ENCODE measurements at regions not wholly inside any gene's neighbourhood (a gene's known extent, or its start where the extent isn't known, plus 50 kb on each side); places are given as distances from the start of the nearest gene placed in this dataset.
A peak's percentile ranks its signal among the peaks of the same experiment; 100 is the strongest.
"Not testable (repeated sequence)": the region's sequence is repeated elsewhere in the genome, so short reads cannot be mapped to it uniquely, and the experiment has no call there.

DNA sequence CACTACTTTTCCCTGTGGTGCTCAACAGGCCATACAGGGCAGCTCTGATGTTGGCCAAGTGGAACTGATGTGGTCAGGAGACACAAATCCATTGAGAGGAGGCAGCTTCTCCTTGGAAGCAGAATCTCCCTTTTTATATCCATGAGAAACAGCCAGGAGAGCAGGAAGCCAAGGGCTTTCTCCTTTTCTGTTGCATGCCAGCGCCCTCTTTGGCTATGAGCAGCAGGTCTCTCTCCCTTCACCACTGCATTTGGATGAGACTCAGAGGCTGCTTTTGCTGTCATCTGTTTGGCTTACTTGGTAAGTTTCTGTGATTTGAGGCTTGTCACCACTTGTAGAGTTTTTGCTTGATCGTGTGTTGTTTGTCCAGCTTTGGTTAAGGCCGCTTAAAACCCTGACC is 202.2 kb upstream of the PLGLB1 start:
- not testable (repeated sequence) for DNase-seq

DNA sequence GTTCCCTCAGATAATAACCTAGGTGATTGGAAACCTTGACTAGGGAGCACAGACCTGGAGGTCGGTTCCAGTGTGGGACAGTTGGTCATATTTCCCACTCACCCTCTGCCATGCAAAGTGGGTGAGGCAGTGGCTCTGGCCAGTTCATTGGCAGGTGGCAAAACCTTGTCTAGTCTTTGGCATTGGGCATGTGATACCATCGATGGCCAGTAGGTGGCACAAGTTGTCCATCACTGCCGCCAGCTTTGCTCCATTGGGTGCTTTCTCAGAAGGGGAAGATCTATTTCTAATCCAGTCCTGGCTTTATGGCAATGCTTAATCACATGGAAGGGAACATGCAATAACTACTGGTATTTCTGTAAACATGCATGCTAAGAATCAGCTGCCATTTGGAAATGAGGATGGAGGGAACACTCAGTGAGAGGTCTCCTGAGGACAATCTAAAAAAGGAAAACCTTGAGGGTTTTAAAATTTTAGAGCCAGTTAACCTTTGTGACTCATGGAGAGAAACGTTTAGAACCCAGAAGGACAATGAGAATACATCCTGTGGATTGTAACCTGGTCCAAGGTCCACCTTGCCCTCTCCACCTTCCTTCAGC is 207.5 kb upstream of the PLGLB1 start:
- H2BK12ac ChIP-seq (ENCODE audit: low read length in 2 of 2); H3K79me1 ChIP-seq (replicated peaks; ENCODE audit: low read length, poor library complexity, severe bottlenecking); H4K91ac ChIP-seq (ENCODE audit: low read length); H3K27ac ChIP-seq (ENCODE audit: low read length, poor library complexity, severe bottlenecking); H2BK120ac ChIP-seq (ENCODE audit: low read depth, low read length); H2AFZ ChIP-seq (ENCODE audit: low read depth, low read length); H3K9me3 ChIP-seq (ENCODE audit: control insufficient read depth, low read length); H3K36me3 ChIP-seq (ENCODE audit: control insufficient read depth in 1 of 2, insufficient read depth in 2 of 2, low read depth in 1 of 2, low read length in 2 of 2); H3K27me3 ChIP-seq (ENCODE audit: control insufficient read depth in 1 of 2, insufficient read depth in 1 of 2, low read length in 2 of 2); H3K4ac ChIP-seq (ENCODE audit: low read depth in 1 of 2, low read length in 2 of 2); H3K18ac ChIP-seq (ENCODE audit: low read depth in 1 of 2, low read length in 2 of 2); H3K4me1 ChIP-seq (ENCODE audit: control insufficient read depth, insufficient read depth, low read depth, low read length); H2AK5ac ChIP-seq (ENCODE audit: low read length, severe bottlenecking); H2BK5ac ChIP-seq (ENCODE audit: low read depth, low read length, poor library complexity, severe bottlenecking); H3K4me2 ChIP-seq (ENCODE audit: low read length, poor library complexity, severe bottlenecking); H4K8ac ChIP-seq (ENCODE audit: low read length); H3K9ac ChIP-seq (ENCODE audit: low read length); H3K23ac ChIP-seq (ENCODE audit: low read length in 2 of 2); H2BK15ac ChIP-seq (ENCODE audit: low read depth, poor library complexity, severe bottlenecking); H3K4me3 ChIP-seq (ENCODE audit: insufficient read depth in 1 of 2, low read depth in 1 of 2, low read length in 2 of 2); H3K14ac ChIP-seq (ENCODE audit: low read length in 2 of 2): not testable (repeated sequence)
- 0% methylated on average over 1 of the region's 4 CpGs for WGBS
- peak; percentile 54 for DNase-seq

More for the DNA sequence above, 202.2 kb upstream of the PLGLB1 start:
- not testable (repeated sequence) for H3K79me1 ChIP-seq (replicated peaks; ENCODE audit: low read length, poor library complexity, severe bottlenecking); H3K9ac ChIP-seq (ENCODE audit: low read length); H3K27ac ChIP-seq (ENCODE audit: low read length, poor library complexity, severe bottlenecking); H4K8ac ChIP-seq (ENCODE audit: low read length); H3K14ac ChIP-seq (ENCODE audit: low read length in 2 of 2); H3K23ac ChIP-seq (ENCODE audit: low read length in 2 of 2); H2BK12ac ChIP-seq (ENCODE audit: low read length in 2 of 2); H3K4me2 ChIP-seq (ENCODE audit: low read length, poor library complexity, severe bottlenecking); H2BK120ac ChIP-seq (ENCODE audit: low read depth, low read length); H2BK15ac ChIP-seq (ENCODE audit: low read depth, poor library complexity, severe bottlenecking); H3K4me1 ChIP-seq (ENCODE audit: control insufficient read depth, insufficient read depth, low read depth, low read length); H3K18ac ChIP-seq (ENCODE audit: low read depth in 1 of 2, low read length in 2 of 2); H4K91ac ChIP-seq (ENCODE audit: low read length); H3K4me3 ChIP-seq (ENCODE audit: insufficient read depth in 1 of 2, low read depth in 1 of 2, low read length in 2 of 2); H3K27me3 ChIP-seq (ENCODE audit: control insufficient read depth in 1 of 2, insufficient read depth in 1 of 2, low read length in 2 of 2); H3K9me3 ChIP-seq (ENCODE audit: control insufficient read depth, low read length); H3K4ac ChIP-seq (ENCODE audit: low read depth in 1 of 2, low read length in 2 of 2); H2AFZ ChIP-seq (ENCODE audit: low read depth, low read length); H2AK5ac ChIP-seq (ENCODE audit: low read length, severe bottlenecking); H2BK5ac ChIP-seq (ENCODE audit: low read depth, low read length, poor library complexity, severe bottlenecking); H3K36me3 ChIP-seq (ENCODE audit: control insufficient read depth in 1 of 2, insufficient read depth in 2 of 2, low read depth in 1 of 2, low read length in 2 of 2)
- WGBS = 69% methylated on average over 2 of the region's 3 CpGs

DNA sequence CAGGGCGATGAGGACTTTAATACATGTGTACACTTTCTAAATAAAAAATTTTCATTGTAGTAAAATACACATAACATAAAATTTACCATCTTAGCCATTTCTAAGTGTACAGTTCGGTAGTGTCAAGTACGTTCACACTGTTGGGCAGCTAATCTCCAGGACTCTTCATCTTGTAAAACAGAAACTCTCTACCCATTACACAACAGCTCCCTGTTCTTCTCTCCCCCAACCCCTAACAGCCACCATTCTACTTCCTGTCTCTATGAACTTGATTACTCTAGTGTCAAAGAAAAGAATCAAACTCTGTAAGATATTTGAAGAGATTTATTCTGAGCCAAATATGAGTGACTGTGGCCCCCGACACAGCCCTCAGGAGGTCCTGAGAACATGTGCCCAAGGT is 208.3 kb upstream of the PLGLB1 start:
- not testable (repeated sequence) for H2AFZ ChIP-seq (ENCODE audit: low read depth, low read length); H2BK120ac ChIP-seq (ENCODE audit: low read depth, low read length); H3K27ac ChIP-seq (ENCODE audit: low read length, poor library complexity, severe bottlenecking); H3K9me3 ChIP-seq (ENCODE audit: control insufficient read depth, low read length); DNase-seq; H3K14ac ChIP-seq (ENCODE audit: low read length in 2 of 2); H3K4me3 ChIP-seq (ENCODE audit: insufficient read depth in 1 of 2, low read depth in 1 of 2, low read length in 2 of 2); H3K9ac ChIP-seq (ENCODE audit: low read length); H3K36me3 ChIP-seq (ENCODE audit: control insufficient read depth in 1 of 2, insufficient read depth in 2 of 2, low read depth in 1 of 2, low read length in 2 of 2); H3K79me1 ChIP-seq (replicated peaks; ENCODE audit: low read length, poor library complexity, severe bottlenecking); H3K4me1 ChIP-seq (ENCODE audit: control insufficient read depth, insufficient read depth, low read depth, low read length); H4K8ac ChIP-seq (ENCODE audit: low read length); H4K91ac ChIP-seq (ENCODE audit: low read length); H2BK12ac ChIP-seq (ENCODE audit: low read length in 2 of 2); H3K23ac ChIP-seq (ENCODE audit: low read length in 2 of 2); H2BK5ac ChIP-seq (ENCODE audit: low read depth, low read length, poor library complexity, severe bottlenecking); H2BK15ac ChIP-seq (ENCODE audit: low read depth, poor library complexity, severe bottlenecking); H3K27me3 ChIP-seq (ENCODE audit: control insufficient read depth in 1 of 2, insufficient read depth in 1 of 2, low read length in 2 of 2); H3K4ac ChIP-seq (ENCODE audit: low read depth in 1 of 2, low read length in 2 of 2); H3K18ac ChIP-seq (ENCODE audit: low read depth in 1 of 2, low read length in 2 of 2); H2AK5ac ChIP-seq (ENCODE audit: low read length, severe bottlenecking); H3K4me2 ChIP-seq (ENCODE audit: low read length, poor library complexity, severe bottlenecking)
- WGBS = no CpG with 5 or more reads among the region's 4 CpGs

GRCh38 chr2:87235333-87235981 is 213.8 kb upstream of the PLGLB1 start:
- not testable (repeated sequence) for H4K8ac ChIP-seq (ENCODE audit: low read length); H2BK120ac ChIP-seq (ENCODE audit: low read depth, low read length); H2AK5ac ChIP-seq (ENCODE audit: low read length, severe bottlenecking); H3K4me2 ChIP-seq (ENCODE audit: low read length, poor library complexity, severe bottlenecking); H2BK15ac ChIP-seq (ENCODE audit: low read depth, poor library complexity, severe bottlenecking); H4K91ac ChIP-seq (ENCODE audit: low read length); H2AFZ ChIP-seq (ENCODE audit: low read depth, low read length); H2BK12ac ChIP-seq (ENCODE audit: low read length in 2 of 2); H3K18ac ChIP-seq (ENCODE audit: low read depth in 1 of 2, low read length in 2 of 2); H3K27me3 ChIP-seq (ENCODE audit: control insufficient read depth in 1 of 2, insufficient read depth in 1 of 2, low read length in 2 of 2); H3K9me3 ChIP-seq (ENCODE audit: control insufficient read depth, low read length); H3K4me3 ChIP-seq (ENCODE audit: insufficient read depth in 1 of 2, low read depth in 1 of 2, low read length in 2 of 2); H3K9ac ChIP-seq (ENCODE audit: low read length); H3K4me1 ChIP-seq (ENCODE audit: control insufficient read depth, insufficient read depth, low read depth, low read length); DNase-seq; H2BK5ac ChIP-seq (ENCODE audit: low read depth, low read length, poor library complexity, severe bottlenecking); H3K14ac ChIP-seq (ENCODE audit: low read length in 2 of 2); H3K27ac ChIP-seq (ENCODE audit: low read length, poor library complexity, severe bottlenecking); H3K4ac ChIP-seq (ENCODE audit: low read depth in 1 of 2, low read length in 2 of 2); H3K36me3 ChIP-seq (ENCODE audit: control insufficient read depth in 1 of 2, insufficient read depth in 2 of 2, low read depth in 1 of 2, low read length in 2 of 2); H3K23ac ChIP-seq (ENCODE audit: low read length in 2 of 2); H3K79me1 ChIP-seq (replicated peaks; ENCODE audit: low read length, poor library complexity, severe bottlenecking)
- no CpG with 5 or more reads among the region's 8 CpGs for WGBS

Measured in mesenchymal stem cell (in vitro differentiated cells and primary cell).